GM19463 (cell line): ENCODE measurements at regions not wholly inside any gene's neighbourhood (a gene's known extent, or its start where the extent isn't known, plus 50 kb on each side); places are given as distances from the start of the nearest gene placed in this dataset.
"Not testable (repeated sequence)": the region's sequence is repeated elsewhere in the genome, so short reads cannot be mapped to it uniquely, and the experiment has no call there.

ENCODE experiments used
- ATAC-seq: cut with Tn5 transposase; IDR thresholded peaks from one replicate; pipeline ENCODE4 v1.9.1; 2021; ENCODE audit warnings: mild to moderate bottlenecking, moderate library complexity; ENCODE audit not compliant: unreplicated experiment

GRCh38 chr20:30386099-30386498, 871.4 kb upstream of the DEFB115 start:
- not testable (repeated sequence) for ATAC-seq

GRCh38 chr20:30387823-30388222, 869.6 kb upstream of the DEFB115 start:
- ATAC-seq = not testable (repeated sequence)

- not testable (repeated sequence) for ATAC-seq
These were observed 863.9 kb upstream of the DEFB115 start for GRCh38 chr20:30393523-30393922.

- ATAC-seq = not testable (repeated sequence)
These were observed 860.4 kb upstream of the DEFB115 start for GRCh38 chr20:30397111-30397510.

GRCh38 chr20:30405061-30405460, 852.4 kb upstream of the DEFB115 start:
- ATAC-seq = not testable (repeated sequence)

- not testable (repeated sequence) for ATAC-seq
These were observed 851.9 kb upstream of the DEFB115 start for GRCh38 chr20:30405585-30405984.

GRCh38 chr20:30406370-30406769, 851.1 kb upstream of the DEFB115 start:
- ATAC-seq = not testable (repeated sequence)

GRCh38 chr20:30412972-30413371, 844.5 kb upstream of the DEFB115 start:
- ATAC-seq = no peak

GRCh38 chr20:30417387-30417786, 840.1 kb upstream of the DEFB115 start:
- not testable (repeated sequence) for ATAC-seq

GRCh38 chr20:30418378-30418777, 839.1 kb upstream of the DEFB115 start:
- not testable (repeated sequence) for ATAC-seq

GRCh38 chr20:30419466-30419865, 838.0 kb upstream of the DEFB115 start:
- no peak for ATAC-seq

GRCh38 chr20:30419871-30420420, 837.5 kb upstream of the DEFB115 start:
- ATAC-seq = not testable (repeated sequence)
